ENCODE measurements at regions not wholly inside any gene's neighbourhood (a gene's known extent, or its start where the extent isn't known, plus 50 kb on each side); places are given as distances from the start of the nearest gene placed in this dataset.
"Not testable (repeated sequence)": the region's sequence is repeated elsewhere in the genome, so short reads cannot be mapped to it uniquely, and the experiment has no call there.

DNA sequence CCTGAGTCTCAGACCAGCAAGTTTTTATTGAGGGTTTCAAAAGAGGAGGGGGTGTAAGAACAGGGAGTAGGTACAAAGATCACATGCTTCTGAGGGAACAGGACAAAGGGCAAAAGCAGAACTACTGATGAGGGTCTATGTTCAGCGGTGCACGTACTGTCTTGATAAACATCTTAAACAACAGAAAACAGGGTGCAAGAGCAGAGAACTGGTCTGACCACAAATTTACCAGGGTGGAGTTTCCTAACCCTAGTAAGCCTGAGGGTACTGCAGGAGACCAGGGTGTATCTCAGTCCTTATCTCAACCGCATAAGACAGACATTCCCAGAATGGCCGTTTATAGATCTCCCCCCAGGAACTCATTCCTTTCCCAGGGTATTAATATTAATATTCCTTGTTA lies 69.6 kb downstream of the TNFAIP2 start:
- TF ChIP-seq, protein P1, sequence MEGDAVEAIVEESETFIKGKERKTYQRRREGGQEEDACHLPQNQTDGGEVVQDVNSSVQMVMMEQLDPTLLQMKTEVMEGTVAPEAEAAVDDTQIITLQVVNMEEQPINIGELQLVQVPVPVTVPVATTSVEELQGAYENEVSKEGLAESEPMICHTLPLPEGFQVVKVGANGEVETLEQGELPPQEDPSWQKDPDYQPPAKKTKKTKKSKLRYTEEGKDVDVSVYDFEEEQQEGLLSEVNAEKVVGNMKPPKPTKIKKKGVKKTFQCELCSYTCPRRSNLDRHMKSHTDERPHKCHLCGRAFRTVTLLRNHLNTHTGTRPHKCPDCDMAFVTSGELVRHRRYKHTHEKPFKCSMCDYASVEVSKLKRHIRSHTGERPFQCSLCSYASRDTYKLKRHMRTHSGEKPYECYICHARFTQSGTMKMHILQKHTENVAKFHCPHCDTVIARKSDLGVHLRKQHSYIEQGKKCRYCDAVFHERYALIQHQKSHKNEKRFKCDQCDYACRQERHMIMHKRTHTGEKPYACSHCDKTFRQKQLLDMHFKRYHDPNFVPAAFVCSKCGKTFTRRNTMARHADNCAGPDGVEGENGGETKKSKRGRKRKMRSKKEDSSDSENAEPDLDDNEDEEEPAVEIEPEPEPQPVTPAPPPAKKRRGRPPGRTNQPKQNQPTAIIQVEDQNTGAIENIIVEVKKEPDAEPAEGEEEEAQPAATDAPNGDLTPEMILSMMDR (IDR thresholded peaks at IDR 0.05), result not testable (repeated sequence)
- TF ChIP-seq ZFX (IDR thresholded peaks at IDR 0.05; ENCODE audit: borderline replicate concordance), result not testable (repeated sequence)
